Kidney capillary endothelial cell (primary cell): ENCODE measurements at regions not wholly inside any gene's neighbourhood (a gene's known extent, or its start where the extent isn't known, plus 50 kb on each side); places are given as distances from the start of the nearest gene placed in this dataset.

Experiments
- DNase-seq: peaks from one replicate; pipeline ENCODE4 v3.0.0-alpha.2; 2018; ENCODE audit warnings: low spot score

GRCh38 chr4:23741681-23742191 is 148.1 kb downstream of the PPARGC1A start:
- DNase-seq, result no peak

GRCh38 chr4:23737571-23737970 is 152.3 kb downstream of the PPARGC1A start:
- no peak for DNase-seq

GRCh38 chr4:23736466-23736865 is 153.4 kb downstream of the PPARGC1A start:
- DNase-seq, result no peak

GRCh38 chr4:23734000-23734399 is 155.8 kb downstream of the PPARGC1A start:
- no peak for DNase-seq

GRCh38 chr4:23733476-23733875 is 156.4 kb downstream of the PPARGC1A start:
- no peak for DNase-seq

GRCh38 chr4:23730998-23731397 is 158.8 kb downstream of the PPARGC1A start:
- DNase-seq, result no peak

GRCh38 chr4:23728971-23729370 is 160.9 kb downstream of the PPARGC1A start:
- DNase-seq, result no peak

GRCh38 chr4:23728393-23728792 is 161.5 kb downstream of the PPARGC1A start:
- peak; percentile 19 for DNase-seq

GRCh38 chr4:23720556-23720955 is 169.3 kb downstream of the PPARGC1A start:
- no peak for DNase-seq

- no peak for DNase-seq
These were observed 171.4 kb downstream of the PPARGC1A start for GRCh38 chr4:23718435-23718834.

- DNase-seq, result peak; percentile 9
These were observed 172.2 kb downstream of the PPARGC1A start for GRCh38 chr4:23717528-23718248.

GRCh38 chr4:23710298-23710697 is 179.5 kb downstream of the PPARGC1A start:
- DNase-seq, result no peak

- no peak for DNase-seq
These were observed 182.2 kb downstream of the PPARGC1A start for GRCh38 chr4:23707652-23708026.

GRCh38 chr4:23706972-23707651 is 182.7 kb downstream of the PPARGC1A start:
- DNase-seq, result no peak

GRCh38 chr4:23700197-23700596 is 189.7 kb downstream of the PPARGC1A start:
- DNase-seq, result no peak

- no peak for DNase-seq
These were observed 192.1 kb downstream of the PPARGC1A start for GRCh38 chr4:23697722-23698121.

GRCh38 chr4:23697001-23697528 is 192.8 kb downstream of the PPARGC1A start:
- no peak for DNase-seq

- DNase-seq, result no peak
These were observed 203.5 kb downstream of the PPARGC1A start for GRCh38 chr4:23686169-23686897.

- DNase-seq, result no peak
These were observed 204.4 kb downstream of the PPARGC1A start for GRCh38 chr4:23685471-23685870.

GRCh38 chr4:23680671-23681518 is 209.0 kb downstream of the PPARGC1A start:
- no peak for DNase-seq

GRCh38 chr4:23674694-23675093 is 215.2 kb downstream of the PPARGC1A start:
- DNase-seq, result no peak

GRCh38 chr4:23667659-23668058 is 222.2 kb downstream of the PPARGC1A start:
- DNase-seq, result no peak
